Osteoblast (primary cell): ENCODE measurements at regions not wholly inside any gene's neighbourhood (a gene's known extent, or its start where the extent isn't known, plus 50 kb on each side); places are given as distances from the start of the nearest gene placed in this dataset.
"Not testable (repeated sequence)": the region's sequence is repeated elsewhere in the genome, so short reads cannot be mapped to it uniquely, and the experiment has no call there.

Experiments used
- DNase-seq: peaks from one replicate; pipeline ENCODE4 v3.0.0; 2011; ENCODE audit warnings: low spot score, mixed read lengths; ENCODE audit not compliant: insufficient read length; ENCODE audit errors: missing footprints
- H2AFZ ChIP-seq: 2 replicates; pipeline ENCODE4 v1.6.0; 2011; ENCODE audit warnings: mild to moderate bottlenecking, low read length
- H3K27ac ChIP-seq: 2 replicates; pipeline ENCODE4 v1.5.1; 2011; ENCODE audit warnings: mild to moderate bottlenecking, low read depth, low read length, moderate library complexity
- H3K27me3 ChIP-seq: 2 replicates; pipeline ENCODE4 v1.6.0; 2012; ENCODE audit warnings: mild to moderate bottlenecking, control low read depth, inconsistent platforms, low read length, moderate library complexity; ENCODE audit not compliant: insufficient read depth
- H3K36me3 ChIP-seq: 2 replicates; pipeline ENCODE4 v1.5.1; 2011; ENCODE audit warnings: mild to moderate bottlenecking, low read length, control low read depth, moderate library complexity; ENCODE audit not compliant: insufficient read depth
- H3K4me1 ChIP-seq: 2 replicates; pipeline ENCODE4 v1.5.1; 2011; ENCODE audit warnings: mild to moderate bottlenecking, low read length, control low read depth, moderate library complexity; ENCODE audit not compliant: insufficient read depth
- H3K4me2 ChIP-seq: 2 replicates; pipeline ENCODE4 v1.6.0; 2011; ENCODE audit warnings: mild to moderate bottlenecking, low read length; ENCODE audit not compliant: insufficient read depth
- H3K4me3 ChIP-seq: fragments of 200-600 bp; sonication (generic); 3 replicates; pipeline ENCODE4 v1.5.1; 2012; ENCODE audit warnings: mild to moderate bottlenecking, low read length, inconsistent platforms; ENCODE audit not compliant: insufficient read depth
- H3K79me2 ChIP-seq: 2 replicates; pipeline ENCODE4 v1.6.0; 2012; ENCODE audit warnings: mild to moderate bottlenecking, low read length, control low read depth, inconsistent platforms; ENCODE audit not compliant: insufficient read depth
- H3K9me3 ChIP-seq: 2 replicates; pipeline ENCODE4 v1.5.1; 2011; ENCODE audit warnings: low read depth, low read length, control low read depth
- H4K20me1 ChIP-seq: 2 replicates; pipeline ENCODE4 v1.6.0; 2012; ENCODE audit warnings: mild to moderate bottlenecking, low read length, control low read depth; ENCODE audit not compliant: insufficient read depth
- CTCF ChIP-seq: IDR thresholded peaks from 2 replicates; pipeline ENCODE4 v1.5.1; 2011; ENCODE audit warnings: mild to moderate bottlenecking, low read depth, low read length, moderate library complexity; ENCODE audit errors: extremely low read depth

GRCh38 chr14:98916036-98916435 is 356.0 kb downstream of the BCL11B start:
- Histone ChIP-seq H3K4me2 (no peak overlapping the region), H4K20me1 (no peaks in the 10 kb centered on the region), H3K27ac (no peak overlapping the region), H3K4me3 (no peak overlapping the region), H3K4me1 (no peaks in the 10 kb centered on the region), H2AFZ (no peak overlapping the region), H3K27me3 (no peaks in the 10 kb centered on the region), H3K9me3 (no peaks in the 10 kb centered on the region), H3K79me2 (no peaks in the 10 kb centered on the region), H3K36me3 (no peaks in the 10 kb centered on the region)
- TF ChIP-seq CTCF, result no peak
- DNase-seq, result no peak

GRCh38 chr14:98916476-98916875 is 355.5 kb downstream of the BCL11B start:
- Histone ChIP-seq H3K4me3 (no peak overlapping the region), H3K27ac (no peak overlapping the region), H3K27me3 (no peaks in the 10 kb centered on the region), H2AFZ (no peak overlapping the region), H4K20me1 (no peaks in the 10 kb centered on the region), H3K36me3 (no peaks in the 10 kb centered on the region), H3K79me2 (no peaks in the 10 kb centered on the region), H3K9me3 (no peaks in the 10 kb centered on the region), H3K4me2 (no peak overlapping the region), H3K4me1 (no peaks in the 10 kb centered on the region)
- DNase-seq, result no peak
- TF ChIP-seq CTCF, result no peak

DNA sequence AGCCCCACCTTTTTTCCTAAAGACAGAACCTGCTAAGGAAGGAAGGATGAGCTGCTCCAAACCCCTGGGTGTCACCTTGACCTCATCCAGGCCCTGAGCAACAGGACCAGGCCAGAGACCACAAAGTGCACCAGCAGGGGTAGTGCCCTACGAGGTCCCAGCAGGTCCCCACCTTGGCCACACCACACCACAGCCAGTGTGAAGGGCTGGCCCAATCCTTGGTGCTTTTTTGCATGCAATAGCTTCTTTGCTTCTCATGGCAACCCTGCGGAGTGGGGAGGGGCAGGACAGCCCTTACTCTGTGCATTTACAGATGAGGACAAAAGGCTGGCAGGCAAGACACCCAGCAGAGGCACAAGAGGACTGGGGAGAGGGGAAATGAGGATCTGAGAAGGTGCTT is 352.6 kb downstream of the BCL11B start:
- no peak overlapping the region for H3K4me2 ChIP-seq
- H3K27me3 ChIP-seq, result no peaks in the 10 kb centered on the region
- no peaks in the 10 kb centered on the region for H4K20me1 ChIP-seq
- no peaks in the 10 kb centered on the region for H3K36me3 ChIP-seq
- DNase-seq, result no peak
- H2AFZ ChIP-seq, result no peak overlapping the region
- no peak overlapping the region for H3K4me3 ChIP-seq
- H3K79me2 ChIP-seq, result no peaks in the 10 kb centered on the region
- no peaks in the 10 kb centered on the region for H3K9me3 ChIP-seq
- TF ChIP-seq CTCF, result no peak
- no peak overlapping the region for H3K27ac ChIP-seq
- no peaks in the 10 kb centered on the region for H3K4me1 ChIP-seq

DNA sequence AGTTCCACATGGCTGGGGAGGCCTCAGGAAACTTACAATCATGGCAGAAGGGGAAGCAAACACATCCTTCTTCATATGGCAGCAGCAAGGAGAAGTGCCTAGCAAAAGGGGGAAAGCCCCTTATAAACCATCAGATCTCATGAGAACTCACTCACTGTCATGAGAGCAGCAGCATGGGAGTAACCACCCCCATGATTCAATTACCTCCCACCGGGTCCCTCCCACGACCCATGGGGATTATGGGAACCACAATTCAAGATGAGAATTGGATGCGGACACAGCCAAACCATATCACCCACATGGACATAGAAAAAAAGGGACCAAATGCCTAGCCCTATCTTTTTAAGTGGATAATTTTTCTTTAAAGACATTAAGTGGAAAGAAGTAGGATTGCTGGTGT is 350.7 kb downstream of the BCL11B start:
- not testable (repeated sequence) for DNase-seq, H2AFZ ChIP-seq, H3K4me3 ChIP-seq, H3K79me2 ChIP-seq, H3K27ac ChIP-seq, H3K36me3 ChIP-seq, H3K4me1 ChIP-seq, H3K4me2 ChIP-seq, H3K9me3 ChIP-seq, H4K20me1 ChIP-seq, H3K27me3 ChIP-seq

- DNase-seq, result no peak
- no peak for TF ChIP-seq CTCF
- no peaks in the 10 kb centered on the region for H3K36me3 ChIP-seq
Observed at GRCh38 chr14:98923596-98923995, 348.4 kb downstream of the BCL11B start.

More at GRCh38 chr14:98923596-98923995, 348.4 kb downstream of the BCL11B start:
- no peaks in the 10 kb centered on the region for H3K79me2 ChIP-seq
- no peaks in the 10 kb centered on the region for H3K9me3 ChIP-seq
- H3K4me2 ChIP-seq, result no peak overlapping the region
- no peaks in the 10 kb centered on the region for H3K4me1 ChIP-seq
- H3K4me3 ChIP-seq, result no peak overlapping the region
- no peaks in the 10 kb centered on the region for H4K20me1 ChIP-seq
- no peak overlapping the region for H2AFZ ChIP-seq
- H3K27me3 ChIP-seq, result no peaks in the 10 kb centered on the region
- H3K27ac ChIP-seq, result no peak overlapping the region
